Mesendoderm (in vitro differentiated cells): ENCODE measurements at regions not wholly inside any gene's neighbourhood (a gene's known extent, or its start where the extent isn't known, plus 50 kb on each side); places are given as distances from the start of the nearest gene placed in this dataset.
A peak's percentile ranks its signal among the peaks of the same experiment; 100 is the strongest.

Experiments used
- DNase-seq: peaks from one replicate; pipeline ENCODE4 v3.0.0; 2013
- H2AK5ac ChIP-seq: 2 replicates; pipeline ENCODE4 v1.6.1; 2013; ENCODE audit warnings: low read length, inconsistent platforms
- H2BK120ac ChIP-seq: 2 replicates; pipeline ENCODE4 v1.6.1; 2013; ENCODE audit warnings: low read depth, mild to moderate bottlenecking, low read length, moderate library complexity, mixed read lengths
- H2BK15ac ChIP-seq: replicated peaks from 2 replicates; pipeline ENCODE4 v1.6.1; 2013; ENCODE audit warnings: low read depth, mild to moderate bottlenecking, moderate library complexity
- H2BK5ac ChIP-seq: 2 replicates; pipeline ENCODE4 v1.6.1; 2013; ENCODE audit warnings: low read length, inconsistent platforms
- H3K18ac ChIP-seq: 2 replicates; pipeline ENCODE4 v1.6.1; 2013; ENCODE audit warnings: mild to moderate bottlenecking, low read length, mixed read lengths
- H3K23ac ChIP-seq: one replicate; pipeline ENCODE4 v1.6.1; 2013; ENCODE audit warnings: low read length
- H3K27ac ChIP-seq: 2 replicates; pipeline ENCODE4 v1.5.1; 2013; ENCODE audit warnings: low read depth, mild to moderate bottlenecking, inconsistent platforms, low read length, moderate library complexity
- H3K27me3 ChIP-seq: 2 replicates; pipeline ENCODE4 v1.6.1; 2013; ENCODE audit warnings: low read length, control low read depth, mild to moderate bottlenecking, inconsistent platforms; ENCODE audit not compliant: insufficient read depth, poor library complexity
- H3K36me3 ChIP-seq: 2 replicates; pipeline ENCODE4 v1.6.1; 2013; ENCODE audit warnings: low read length, inconsistent platforms; ENCODE audit not compliant: control insufficient read depth, insufficient read depth
- H3K4ac ChIP-seq: one replicate; pipeline ENCODE4 v1.6.1; 2013; ENCODE audit warnings: low read depth, mild to moderate bottlenecking, low read length, moderate library complexity
- H3K4me1 ChIP-seq: 2 replicates; pipeline ENCODE4 v1.6.1; 2013; ENCODE audit warnings: low read depth, low read length, inconsistent platforms; ENCODE audit not compliant: control insufficient read depth
- H3K4me2 ChIP-seq: 2 replicates; pipeline ENCODE4 v1.6.1; 2013; ENCODE audit warnings: low read length
- H3K4me3 ChIP-seq: 2 replicates; pipeline ENCODE4 v1.5.1; 2013; ENCODE audit warnings: mild to moderate bottlenecking, low read length
- H3K56ac ChIP-seq: one replicate; pipeline ENCODE4 v1.6.1; 2013; ENCODE audit warnings: low read length
- H3K79me1 ChIP-seq: 2 replicates; pipeline ENCODE4 v1.6.1; 2013; ENCODE audit warnings: low read length, inconsistent platforms
- H3K79me2 ChIP-seq: 2 replicates; pipeline ENCODE4 v1.6.1; 2013; ENCODE audit warnings: mild to moderate bottlenecking, low read length; ENCODE audit not compliant: control insufficient read depth, insufficient read depth
- H3K9ac ChIP-seq: 2 replicates; pipeline ENCODE4 v1.6.1; 2013; ENCODE audit warnings: low read length, inconsistent platforms
- H4K5ac ChIP-seq: one replicate; pipeline ENCODE4 v1.6.1; 2013; ENCODE audit warnings: low read length
- H4K8ac ChIP-seq: one replicate; pipeline ENCODE4 v1.6.1; 2013; ENCODE audit warnings: low read depth, mild to moderate bottlenecking, control low read depth, low read length, moderate library complexity
- WGBS: extraction: QIAGEN DNeasy Blood & Tissue Kit; methylation state at CpG from one replicate; pipeline ENCODE4 v1.1.7; 2013; ENCODE audit warnings: low lambda C conversion rate, missing lambda C conversion rate; ENCODE audit not compliant: insufficient coverage; ENCODE audit errors: extremely low coverage; 5-methylcytosine and 5-hydroxymethylcytosine counted together

DNA sequence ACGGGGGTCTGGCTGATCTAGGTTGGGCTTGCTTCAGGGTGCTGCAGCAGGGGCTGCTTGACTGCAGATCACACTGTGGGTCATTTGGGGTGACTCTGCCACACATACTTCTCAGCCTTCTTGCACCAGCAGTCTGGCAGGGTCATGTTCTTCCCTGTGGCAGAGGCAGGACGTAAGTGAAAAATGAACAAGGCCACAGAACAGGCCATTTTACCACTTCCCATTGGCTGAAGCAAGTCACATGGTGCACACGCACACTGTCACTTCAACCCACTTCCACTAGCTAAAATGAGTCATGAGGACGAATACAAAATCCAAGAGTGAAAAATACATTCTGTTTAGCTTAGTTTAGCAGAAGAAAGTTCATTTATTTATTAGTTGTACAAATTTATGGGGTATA, 168.6 kb upstream of the GGTLC1 start:
- no peak overlapping the region for H3K18ac ChIP-seq
- H3K4me2 ChIP-seq, result no peak overlapping the region
- H3K56ac ChIP-seq, result no peak overlapping the region
- no peak for DNase-seq
- H4K8ac ChIP-seq, result no peak overlapping the region
- no peaks in the 10 kb centered on the region for H3K27me3 ChIP-seq
- no peak overlapping the region for H4K5ac ChIP-seq
- no peaks in the 10 kb centered on the region for H3K36me3 ChIP-seq
- no peaks in the 10 kb centered on the region for H3K79me2 ChIP-seq
- no peak overlapping the region for H2AK5ac ChIP-seq
- H3K4ac ChIP-seq, result no peak overlapping the region
- no peaks in the 10 kb centered on the region for H3K79me1 ChIP-seq
- H2BK15ac ChIP-seq, result no peak overlapping the region
- H2BK5ac ChIP-seq, result no peak overlapping the region
- H3K27ac ChIP-seq, result no peak overlapping the region
- H3K23ac ChIP-seq, result no peak overlapping the region
- no peak overlapping the region for H2BK120ac ChIP-seq
- WGBS, result no CpG with 5 or more reads among the region's 4 CpGs
- H3K4me1 ChIP-seq, result no peaks in the 10 kb centered on the region
- H3K9ac ChIP-seq, result no peak overlapping the region
- no peak overlapping the region for H3K4me3 ChIP-seq

DNA sequence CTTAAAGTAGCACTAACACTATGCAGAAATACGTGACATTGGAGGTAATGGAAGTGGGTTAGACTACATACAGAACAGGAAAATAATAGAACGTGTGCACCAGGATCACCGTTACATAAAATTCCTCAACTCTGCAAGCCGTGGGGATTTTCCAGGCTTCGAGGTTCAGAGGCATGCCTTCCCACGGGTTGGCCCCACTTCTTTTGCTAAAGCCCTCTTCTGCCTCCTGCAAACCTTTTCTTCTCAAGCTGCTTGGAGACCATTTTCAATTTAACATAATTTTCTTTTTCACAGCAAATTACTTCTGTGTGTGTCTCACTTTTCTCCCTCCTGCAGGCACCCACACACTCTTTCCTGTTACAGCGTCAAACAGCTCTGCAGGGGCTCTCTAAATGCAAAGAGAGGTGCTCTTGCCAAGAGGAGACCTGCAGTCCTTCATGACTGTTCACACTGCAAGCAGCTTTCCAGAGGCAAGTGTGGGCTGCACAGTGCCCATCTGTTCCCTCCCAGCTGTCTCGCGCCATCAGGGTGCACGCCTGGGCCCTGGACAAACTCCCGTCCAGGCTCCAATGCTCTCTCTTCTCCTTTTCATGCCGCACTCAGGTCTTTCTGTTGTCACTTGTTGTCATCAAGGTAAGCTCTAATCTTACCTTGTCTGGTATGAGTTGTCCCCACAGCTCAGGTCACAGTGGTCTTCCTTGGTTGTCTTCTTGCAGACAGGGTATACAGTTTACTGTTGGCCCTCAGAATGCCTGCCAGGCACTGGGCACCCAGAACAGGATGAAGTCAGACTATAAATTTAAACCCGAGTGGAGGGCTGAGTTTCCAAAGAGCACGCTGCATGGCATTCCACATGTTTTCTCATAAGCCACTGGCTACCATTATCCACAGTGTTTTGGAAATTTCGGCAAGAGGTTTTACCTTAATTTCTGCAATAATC, 164.8 kb upstream of the GGTLC1 start:
- WGBS, result no CpG with 5 or more reads among the region's 15 CpGs
- H2BK15ac ChIP-seq, result no peak overlapping the region

DNA sequence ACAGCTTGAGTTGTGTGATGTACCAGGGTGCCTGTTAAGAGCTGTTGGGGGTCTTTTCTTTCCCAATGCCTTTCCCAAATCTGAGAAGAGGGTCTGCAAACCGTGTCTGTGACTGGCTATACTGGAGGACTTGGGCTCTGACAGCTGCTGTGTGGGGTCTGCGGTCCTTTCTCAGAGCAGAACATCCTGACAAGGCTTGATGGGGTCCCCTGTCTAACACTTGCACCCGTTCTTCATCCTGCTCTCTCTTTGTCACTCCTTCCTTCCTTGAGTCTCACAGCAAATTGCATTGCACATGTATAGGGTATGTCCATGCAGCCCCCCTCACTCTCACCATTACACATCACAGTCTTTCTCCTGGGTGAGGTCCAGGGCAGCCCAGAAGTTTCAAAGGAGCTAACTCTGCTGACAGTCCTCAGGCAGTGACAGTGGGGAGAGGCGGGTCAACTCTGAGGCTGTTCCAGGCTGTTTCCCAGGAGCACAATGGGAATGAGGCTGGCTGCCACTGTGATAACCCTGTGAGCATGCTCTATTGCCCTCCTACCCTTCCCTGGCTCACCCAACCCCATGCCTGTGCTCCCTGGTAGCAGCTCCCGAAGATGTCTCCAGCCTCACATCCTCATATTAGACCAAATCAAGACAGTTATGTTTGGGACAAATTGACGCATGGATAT, 163.2 kb upstream of the GGTLC1 start:
- Histone ChIP-seq H3K4ac (no peak overlapping the region), H3K4me1 (no peaks in the 10 kb centered on the region), H2BK120ac (no peak overlapping the region), H2BK5ac (no peak overlapping the region), H3K9ac (no peak overlapping the region), H3K79me2 (no peaks in the 10 kb centered on the region), H3K4me3 (no peak overlapping the region), H3K27me3 (no peaks in the 10 kb centered on the region), H4K8ac (no peak overlapping the region), H3K4me2 (no peak overlapping the region), H3K79me1 (no peaks in the 10 kb centered on the region), H3K23ac (no peak overlapping the region), H2BK15ac (no peak overlapping the region), H3K56ac (no peak overlapping the region), H3K18ac (no peak overlapping the region), H3K36me3 (no peaks in the 10 kb centered on the region), H4K5ac (no peak overlapping the region), H3K27ac (no peak overlapping the region), H2AK5ac (no peak overlapping the region)
- no peak for DNase-seq
- WGBS, result no CpG with 5 or more reads among the region's 6 CpGs

More for the DNA sequence above, 164.8 kb upstream of the GGTLC1 start:
- no peak overlapping the region for H3K56ac ChIP-seq
- no peak overlapping the region for H4K8ac ChIP-seq
- no peak overlapping the region for H2AK5ac ChIP-seq
- no peak overlapping the region for H3K9ac ChIP-seq
- H2BK5ac ChIP-seq, result no peak overlapping the region
- H3K23ac ChIP-seq, result no peak overlapping the region
- H3K18ac ChIP-seq, result no peak overlapping the region
- no peak for DNase-seq
- no peaks in the 10 kb centered on the region for H3K79me2 ChIP-seq
- no peak overlapping the region for H3K4ac ChIP-seq
- no peak overlapping the region for H3K4me2 ChIP-seq
- H3K27me3 ChIP-seq, result no peaks in the 10 kb centered on the region
- H4K5ac ChIP-seq, result no peak overlapping the region
- no peaks in the 10 kb centered on the region for H3K36me3 ChIP-seq
- no peak overlapping the region for H3K4me3 ChIP-seq
- no peaks in the 10 kb centered on the region for H3K79me1 ChIP-seq
- H2BK120ac ChIP-seq, result no peak overlapping the region
- no peaks in the 10 kb centered on the region for H3K4me1 ChIP-seq
- no peak overlapping the region for H3K27ac ChIP-seq

DNA sequence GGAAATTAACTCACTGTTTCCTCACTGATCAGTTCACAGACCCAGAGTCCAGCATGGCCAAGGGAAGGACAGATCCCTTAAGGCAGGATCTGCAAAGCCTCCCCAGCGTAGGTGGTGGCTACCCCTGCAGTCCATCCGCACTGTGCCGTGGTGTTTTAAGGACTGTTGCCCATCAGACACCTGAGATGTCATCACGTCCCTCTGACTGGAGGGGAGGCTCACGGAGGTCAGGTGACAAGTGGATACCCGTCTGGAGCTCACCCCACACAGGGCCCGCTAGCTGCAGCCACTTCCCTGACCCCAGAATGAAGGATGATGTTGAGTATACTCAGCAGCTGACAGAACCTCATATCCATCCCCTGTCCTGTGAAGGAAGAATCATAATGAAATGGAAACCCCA, 161.8 kb upstream of the GGTLC1 start:
- Histone ChIP-seq H4K5ac (no peak overlapping the region), H3K27me3 (no peaks in the 10 kb centered on the region), H3K79me1 (no peaks in the 10 kb centered on the region), H3K23ac (no peak overlapping the region), H3K79me2 (no peaks in the 10 kb centered on the region), H3K4me2 (no peak overlapping the region), H2BK15ac (no peak overlapping the region), H3K4me1 (no peaks in the 10 kb centered on the region), H4K8ac (no peak overlapping the region), H3K36me3 (no peaks in the 10 kb centered on the region), H2BK120ac (no peak overlapping the region), H2BK5ac (no peak overlapping the region), H3K4me3 (no peak overlapping the region), H3K56ac (no peak overlapping the region), H3K27ac (no peak overlapping the region), H3K4ac (no peak overlapping the region), H2AK5ac (no peak overlapping the region), H3K18ac (no peak overlapping the region), H3K9ac (no peak overlapping the region)
- no peak for DNase-seq
- no CpG with 5 or more reads among the region's 7 CpGs for WGBS

DNA sequence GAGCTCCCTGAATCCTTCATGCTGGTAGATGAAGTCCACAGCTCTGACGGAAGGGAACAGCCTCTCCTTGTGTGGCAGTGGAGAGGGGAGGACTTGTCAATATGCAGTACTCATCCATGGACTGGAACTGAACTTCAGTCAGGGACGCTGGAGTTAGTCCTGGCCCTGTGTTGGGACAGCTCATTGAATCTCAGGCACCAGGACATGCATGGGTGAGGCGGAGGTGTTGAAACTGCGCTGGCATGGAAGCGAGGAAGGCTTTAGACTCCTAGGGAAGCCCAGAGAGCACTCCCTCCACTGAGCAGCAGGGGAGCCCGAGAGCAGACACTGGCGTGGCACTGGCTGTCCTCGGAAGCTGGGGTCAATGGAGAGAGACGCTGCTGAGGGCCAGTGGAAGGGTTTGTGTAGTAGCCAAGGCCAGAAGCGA, 161.3 kb upstream of the GGTLC1 start:
- H3K18ac ChIP-seq, result no peak overlapping the region
- no peak overlapping the region for H2BK15ac ChIP-seq
- DNase-seq, result peak; percentile 53
- H3K79me2 ChIP-seq, result no peaks in the 10 kb centered on the region
- H2BK5ac ChIP-seq, result no peak overlapping the region
- no peaks in the 10 kb centered on the region for H3K36me3 ChIP-seq
- H3K56ac ChIP-seq, result no peak overlapping the region
- no peak overlapping the region for H3K4me3 ChIP-seq
- no peak overlapping the region for H2AK5ac ChIP-seq
- H3K23ac ChIP-seq, result no peak overlapping the region
- no peak overlapping the region for H4K5ac ChIP-seq
- no peaks in the 10 kb centered on the region for H3K79me1 ChIP-seq
- H3K27ac ChIP-seq, result no peak overlapping the region
- no peaks in the 10 kb centered on the region for H3K4me1 ChIP-seq
- H3K4ac ChIP-seq, result no peak overlapping the region
- H4K8ac ChIP-seq, result no peak overlapping the region
- no peak overlapping the region for H3K9ac ChIP-seq
- no peaks in the 10 kb centered on the region for H3K27me3 ChIP-seq
- no CpG with 5 or more reads among the region's 10 CpGs for WGBS
- no peak overlapping the region for H3K4me2 ChIP-seq
- H2BK120ac ChIP-seq, result no peak overlapping the region
